ENCODE measurements at regions not wholly inside any gene's neighbourhood (a gene's known extent, or its start where the extent isn't known, plus 50 kb on each side); places are given as distances from the start of the nearest gene placed in this dataset.
"Not testable (repeated sequence)": the region's sequence is repeated elsewhere in the genome, so short reads cannot be mapped to it uniquely, and the experiment has no call there.

DNA sequence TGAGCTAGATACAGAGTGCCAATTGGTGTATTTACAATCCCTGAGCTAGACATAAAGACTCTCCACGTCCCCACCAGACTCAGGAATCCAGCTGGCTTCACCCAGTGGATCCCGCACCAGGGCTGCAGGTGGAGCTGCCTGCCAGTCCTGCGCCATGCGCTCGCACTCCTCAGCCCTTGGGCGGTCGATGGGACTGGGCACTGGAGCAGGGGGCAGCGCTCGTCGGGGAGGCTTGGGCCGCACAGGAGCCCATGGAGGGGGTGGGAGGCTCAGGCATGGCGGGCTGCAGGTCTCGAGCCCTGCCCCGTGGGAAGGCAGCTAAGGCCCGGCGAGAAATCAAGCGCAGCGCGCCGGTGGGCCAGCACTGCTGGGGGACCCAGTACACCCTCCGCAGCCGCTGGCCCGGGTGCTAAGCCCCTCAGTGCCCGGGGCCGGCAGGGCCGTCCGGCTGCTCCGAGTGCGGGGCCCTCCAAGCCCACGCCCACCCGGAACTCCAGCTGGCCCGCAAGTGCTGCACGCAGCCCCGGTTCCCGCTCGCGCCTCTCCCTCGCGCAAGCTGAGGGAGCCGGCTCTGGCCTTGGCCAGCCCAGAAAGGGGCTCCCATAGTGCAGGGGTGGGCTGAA lies 176.2 kb downstream of the UACA start:
- TF ChIP-seq, protein P1, sequence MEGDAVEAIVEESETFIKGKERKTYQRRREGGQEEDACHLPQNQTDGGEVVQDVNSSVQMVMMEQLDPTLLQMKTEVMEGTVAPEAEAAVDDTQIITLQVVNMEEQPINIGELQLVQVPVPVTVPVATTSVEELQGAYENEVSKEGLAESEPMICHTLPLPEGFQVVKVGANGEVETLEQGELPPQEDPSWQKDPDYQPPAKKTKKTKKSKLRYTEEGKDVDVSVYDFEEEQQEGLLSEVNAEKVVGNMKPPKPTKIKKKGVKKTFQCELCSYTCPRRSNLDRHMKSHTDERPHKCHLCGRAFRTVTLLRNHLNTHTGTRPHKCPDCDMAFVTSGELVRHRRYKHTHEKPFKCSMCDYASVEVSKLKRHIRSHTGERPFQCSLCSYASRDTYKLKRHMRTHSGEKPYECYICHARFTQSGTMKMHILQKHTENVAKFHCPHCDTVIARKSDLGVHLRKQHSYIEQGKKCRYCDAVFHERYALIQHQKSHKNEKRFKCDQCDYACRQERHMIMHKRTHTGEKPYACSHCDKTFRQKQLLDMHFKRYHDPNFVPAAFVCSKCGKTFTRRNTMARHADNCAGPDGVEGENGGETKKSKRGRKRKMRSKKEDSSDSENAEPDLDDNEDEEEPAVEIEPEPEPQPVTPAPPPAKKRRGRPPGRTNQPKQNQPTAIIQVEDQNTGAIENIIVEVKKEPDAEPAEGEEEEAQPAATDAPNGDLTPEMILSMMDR (IDR thresholded peaks at IDR 0.05; ENCODE audit: poor library complexity): not testable (repeated sequence)
- TF ChIP-seq EZH2 (IDR thresholded peaks at IDR 0.05; ENCODE audit: borderline replicate concordance); EZH2phosphoT487 (IDR thresholded peaks at IDR 0.05; ENCODE audit: low read depth, severe bottlenecking, unreplicated experiment): not testable (repeated sequence)

All from hepatocyte (in vitro differentiated cells).